Gastroesophageal sphincter (tissue), 3 donors: ENCODE measurements at regions not wholly inside any gene's neighbourhood (a gene's known extent, or its start where the extent isn't known, plus 50 kb on each side); places are given as distances from the start of the nearest gene placed in this dataset.

ENCODE experiments used
- POLR2A ChIP-seq, 2 donors: fragments of 450-650 bp; IDR thresholded peaks; one replicate each; pipeline ENCODE4 v1.6.1; 2017; ENCODE audit warnings: antibody characterized with exemption in 2 of 2, mild to moderate bottlenecking in 2 of 2, moderate library complexity in 1 of 2
- POLR2AphosphoS5 ChIP-seq: sonication (generic); formaldehyde crosslinking; IDR thresholded peaks from one replicate; pipeline ENCODE4 v1.6.1; 2017; ENCODE audit warnings: antibody characterized with exemption
- TF ChIP-seq, protein P1 (sequence below), 4 experiments: fragments of 200-600 bp in 2 of 4; fragments of 450-650 bp in 2 of 4; sonication (generic) in 1 of 4; IDR thresholded peaks; one replicate each; pipeline ENCODE4 v1.5.1; 2017 to 2019; ENCODE audit warnings: antibody characterized with exemption in 4 of 4, mild to moderate bottlenecking in 2 of 4, moderate library complexity in 2 of 4

DNA sequence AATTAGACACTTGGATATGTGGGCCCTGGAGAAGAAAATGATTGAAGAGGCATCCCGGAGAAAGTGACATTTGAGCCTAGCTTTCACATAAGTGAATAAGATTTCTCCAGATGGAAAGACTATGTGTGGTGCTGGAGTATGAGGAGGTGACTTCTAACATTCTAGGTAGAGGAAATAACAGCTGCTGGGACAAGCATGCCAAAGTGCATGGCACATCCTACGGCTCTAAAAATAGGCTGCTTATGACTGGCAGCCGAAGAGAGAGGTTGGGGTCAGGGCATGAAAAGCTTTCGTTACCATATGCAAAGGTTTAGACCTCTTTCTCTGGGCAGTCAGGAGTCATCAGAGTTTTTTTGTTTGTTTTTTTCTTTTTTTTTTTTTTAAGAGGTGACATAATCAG lies 142.0 kb downstream of the SOX3 start:
- TF ChIP-seq, protein P1, sequence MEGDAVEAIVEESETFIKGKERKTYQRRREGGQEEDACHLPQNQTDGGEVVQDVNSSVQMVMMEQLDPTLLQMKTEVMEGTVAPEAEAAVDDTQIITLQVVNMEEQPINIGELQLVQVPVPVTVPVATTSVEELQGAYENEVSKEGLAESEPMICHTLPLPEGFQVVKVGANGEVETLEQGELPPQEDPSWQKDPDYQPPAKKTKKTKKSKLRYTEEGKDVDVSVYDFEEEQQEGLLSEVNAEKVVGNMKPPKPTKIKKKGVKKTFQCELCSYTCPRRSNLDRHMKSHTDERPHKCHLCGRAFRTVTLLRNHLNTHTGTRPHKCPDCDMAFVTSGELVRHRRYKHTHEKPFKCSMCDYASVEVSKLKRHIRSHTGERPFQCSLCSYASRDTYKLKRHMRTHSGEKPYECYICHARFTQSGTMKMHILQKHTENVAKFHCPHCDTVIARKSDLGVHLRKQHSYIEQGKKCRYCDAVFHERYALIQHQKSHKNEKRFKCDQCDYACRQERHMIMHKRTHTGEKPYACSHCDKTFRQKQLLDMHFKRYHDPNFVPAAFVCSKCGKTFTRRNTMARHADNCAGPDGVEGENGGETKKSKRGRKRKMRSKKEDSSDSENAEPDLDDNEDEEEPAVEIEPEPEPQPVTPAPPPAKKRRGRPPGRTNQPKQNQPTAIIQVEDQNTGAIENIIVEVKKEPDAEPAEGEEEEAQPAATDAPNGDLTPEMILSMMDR (IDR thresholded peaks at IDR 0.05), result no peak
- TF ChIP-seq POLR2AphosphoS5 (no peak), POLR2A (IDR thresholded peaks at IDR 0.05) (no peak)
